Common myeloid progenitor, CD34-positive (primary cell): ENCODE measurements at regions not wholly inside any gene's neighbourhood (a gene's known extent, or its start where the extent isn't known, plus 50 kb on each side); places are given as distances from the start of the nearest gene placed in this dataset.
"Not testable (repeated sequence)": the region's sequence is repeated elsewhere in the genome, so short reads cannot be mapped to it uniquely, and the experiment has no call there.

Source experiments
- CTCF ChIA-PET: fragments of 350-600 bp; sonication (Branson Sonifier 250); formaldehyde crosslinking; loops from one replicate; lab custom pipeline; 2021; ENCODE audit warnings: antibody characterized with exemption; lab: Charles Lee
- POLR2A ChIA-PET: fragments of 350-600 bp; sonication (Branson Sonifier 250); formaldehyde crosslinking; loops from one replicate; lab custom pipeline; 2021; ENCODE audit warnings: antibody characterized with exemption; lab: Charles Lee
- DNase-seq, 3 donors: peaks; one replicate each; pipeline versions ENCODE4 v3.0.0 to v3.0.0-alpha.2; 2013
- H3K27ac ChIP-seq, 2 experiments: 1 replicate in 1 of 2; 2 replicates in 1 of 2; pipeline ENCODE4 v1.7.0; 2013; ENCODE audit warnings: inconsistent platforms in 2 of 2, low read length in 2 of 2, mild to moderate bottlenecking in 2 of 2, low read depth in 1 of 2, moderate library complexity in 1 of 2; ENCODE audit not compliant: severe bottlenecking in 2 of 2, insufficient read depth in 1 of 2, poor library complexity in 1 of 2
- H3K27me3 ChIP-seq, 5 experiments: replicated peaks in 2 of 5; 1 replicate in 3 of 5; 2 replicates in 2 of 5; pipeline versions ENCODE4 v1.6.1 to v1.7.0; 2013; ENCODE audit warnings: low read length in 4 of 5, mild to moderate bottlenecking in 2 of 5, moderate library complexity in 2 of 5, inconsistent platforms in 1 of 5; ENCODE audit not compliant: insufficient read depth in 5 of 5, control insufficient read depth in 4 of 5
- H3K36me3 ChIP-seq, 4 experiments: 1 replicate in 2 of 4; 2 replicates in 2 of 4; pipeline versions ENCODE4 v1.6.1 to v1.7.0; 2013; ENCODE audit warnings: low read length in 3 of 4, control low read depth in 1 of 4, mild to moderate bottlenecking in 1 of 4; ENCODE audit not compliant: control insufficient read depth in 4 of 4, insufficient read depth in 4 of 4
- H3K4me1 ChIP-seq, 4 experiments: 1 replicate in 3 of 4; 2 replicates in 1 of 4; pipeline versions ENCODE4 v1.6.1 to v1.7.1; 2013; ENCODE audit warnings: low read length in 3 of 4, mild to moderate bottlenecking in 3 of 4, control low read depth in 1 of 4, inconsistent platforms in 1 of 4, moderate library complexity in 1 of 4; ENCODE audit not compliant: control insufficient read depth in 4 of 4, insufficient read depth in 4 of 4; ENCODE audit errors: control extremely low read depth in 1 of 4
- H3K4me3 ChIP-seq, 7 experiments: 1 replicate in 4 of 7; 2 replicates in 3 of 7; pipeline versions ENCODE4 v1.5.1 to v1.7.0; 2013; ENCODE audit warnings: mild to moderate bottlenecking in 7 of 7, low read length in 6 of 7, moderate library complexity in 6 of 7, inconsistent platforms in 2 of 7, low read depth in 2 of 7, control low read depth in 1 of 7; ENCODE audit not compliant: insufficient read depth in 4 of 7, control insufficient read depth in 1 of 7; ENCODE audit errors: extremely low read depth in 1 of 7
- H3K9me3 ChIP-seq, 5 experiments: 1 replicate in 4 of 5; 2 replicates in 1 of 5; pipeline versions ENCODE4 v1.6.1 to v1.7.1; 2013; ENCODE audit warnings: low read length in 4 of 5, mild to moderate bottlenecking in 2 of 5, inconsistent platforms in 1 of 5, low read depth in 1 of 5, moderate library complexity in 1 of 5; ENCODE audit not compliant: control insufficient read depth in 4 of 5, insufficient read depth in 2 of 5; ENCODE audit errors: control extremely low read depth in 1 of 5
- WGBS: methylation state at CpG from one replicate; pipeline ENCODE4 v1.1.5; 2013; ENCODE audit not compliant: insufficient coverage; 5-methylcytosine and 5-hydroxymethylcytosine counted together

- 96% methylated on average over 4 of the region's 5 CpGs for WGBS
- ChIA-PET CTCF (no interaction called here), POLR2A (no interaction called here)
- Histone ChIP-seq H3K36me3 (no peaks in the 10 kb centered on the region), H3K4me3 (no peak overlapping the region), H3K27me3 (no peaks in the 10 kb centered on the region), H3K27ac (no peak overlapping the region), H3K4me1 (no peaks in the 10 kb centered on the region), H3K9me3 (no peaks in the 10 kb centered on the region)
- DNase-seq: no peak
These were observed 905.3 kb upstream of the MDGA2 start for GRCh38 chr14:48580692-48581091.

GRCh38 chr14:48575772-48576171 lies 900.4 kb upstream of the MDGA2 start:
- H3K9me3 ChIP-seq: no peaks in the 10 kb centered on the region
- no peak for DNase-seq
- ChIA-PET POLR2A (no interaction called here), CTCF (no interaction called here)
- H3K36me3 ChIP-seq: no peaks in the 10 kb centered on the region
- H3K27me3 ChIP-seq: no peaks in the 10 kb centered on the region
- H3K4me3 ChIP-seq: no peak overlapping the region
- 84% methylated on average over 7 of the region's 7 CpGs for WGBS
- H3K4me1 ChIP-seq: no peaks in the 10 kb centered on the region
- H3K27ac ChIP-seq: no peak overlapping the region

GRCh38 chr14:48568688-48569087 lies 893.3 kb upstream of the MDGA2 start:
- Histone ChIP-seq H3K27ac (no peak overlapping the region), H3K27me3 (no peaks in the 10 kb centered on the region), H3K4me1 (no peaks in the 10 kb centered on the region), H3K4me3 (no peak overlapping the region), H3K9me3 (no peaks in the 10 kb centered on the region), H3K36me3 (no peaks in the 10 kb centered on the region)
- no peak for DNase-seq
- WGBS: 83% methylated on average over 2 of the region's 2 CpGs
- ChIA-PET POLR2A (no interaction called here), CTCF (no interaction called here)

- no peaks in the 10 kb centered on the region for H3K27me3 ChIP-seq
- no peaks in the 10 kb centered on the region for H3K9me3 ChIP-seq
- no CpG with 5 or more reads among the region's 1 CpG for WGBS
- H3K4me3 ChIP-seq: no peak overlapping the region
- POLR2A ChIA-PET: no interaction called here
- no peak overlapping the region for H3K27ac ChIP-seq
- no peak for DNase-seq
- CTCF ChIA-PET: no interaction called here
- no peaks in the 10 kb centered on the region for H3K36me3 ChIP-seq
- no peaks in the 10 kb centered on the region for H3K4me1 ChIP-seq
These were observed 892.8 kb upstream of the MDGA2 start for GRCh38 chr14:48568252-48568651.

- DNase-seq: no peak
- Histone ChIP-seq H3K36me3 (no peaks in the 10 kb centered on the region), H3K27me3 (no peaks in the 10 kb centered on the region), H3K4me3 (no peak overlapping the region), H3K27ac (no peak overlapping the region), H3K9me3 (no peaks in the 10 kb centered on the region), H3K4me1 (no peaks in the 10 kb centered on the region)
- ChIA-PET POLR2A (no interaction called here), CTCF (no interaction called here)
- WGBS: 100% methylated on average over 3 of the region's 3 CpGs
These were observed 888.1 kb upstream of the MDGA2 start for GRCh38 chr14:48563489-48563888.

GRCh38 chr14:48561438-48561837 lies 886.0 kb upstream of the MDGA2 start:
- H3K27ac ChIP-seq, H3K4me1 ChIP-seq, H3K9me3 ChIP-seq, H3K36me3 ChIP-seq, H3K4me3 ChIP-seq, H3K27me3 ChIP-seq, POLR2A ChIA-PET, CTCF ChIA-PET, DNase-seq: not testable (repeated sequence)
- 81% methylated on average over 2 of the region's 3 CpGs for WGBS

- DNase-seq: no peak
- Histone ChIP-seq H3K27ac (no peak overlapping the region), H3K36me3 (no peaks in the 10 kb centered on the region), H3K27me3 (no peaks in the 10 kb centered on the region), H3K9me3 (no peaks in the 10 kb centered on the region), H3K4me1 (no peaks in the 10 kb centered on the region), H3K4me3 (no peak overlapping the region)
- CTCF ChIA-PET: no interaction called here
- POLR2A ChIA-PET: no interaction called here
- 93% methylated on average over 3 of the region's 4 CpGs for WGBS
These were observed 885.0 kb upstream of the MDGA2 start for GRCh38 chr14:48560421-48560820.
